Neural cell (in vitro differentiated cells): ENCODE measurements at regions not wholly inside any gene's neighbourhood (a gene's known extent, or its start where the extent isn't known, plus 50 kb on each side); places are given as distances from the start of the nearest gene placed in this dataset.

Experiments
- H2AFZ ChIP-seq: fragments of 200-600, 300-800 bp; sonication (generic), shearing (Covaris generic); 2 replicates; pipeline ENCODE4 v1.6.0; 2014; ENCODE audit warnings: low read depth, mild to moderate bottlenecking, antibody characterized with exemption, low read length, moderate library complexity
- H3F3A ChIP-seq: fragments of 200-600 bp; shearing (Covaris generic); 2 replicates; pipeline ENCODE4 v1.6.1; 2016; ENCODE audit warnings: mild to moderate bottlenecking, moderate library complexity, mixed read lengths, antibody characterized with exemption, low read length; ENCODE audit not compliant: insufficient read depth, poor library complexity, severe bottlenecking
- H3K27ac ChIP-seq: fragments of 200-600, 300-800 bp; sonication (generic), shearing (Covaris generic); 2 replicates; pipeline ENCODE4 v1.5.1; 2014; ENCODE audit warnings: mild to moderate bottlenecking, low read length, moderate library complexity
- H3K27me3 ChIP-seq: fragments of 300-800, 200-600 bp; sonication (generic), shearing (Covaris generic); 2 replicates; pipeline ENCODE4 v1.6.0; 2014; ENCODE audit warnings: mild to moderate bottlenecking, low read depth, low read length, moderate library complexity; ENCODE audit not compliant: insufficient read depth
- H3K36me3 ChIP-seq: fragments of 300-800, 200-600 bp; sonication (generic), shearing (Covaris generic); 2 replicates; pipeline ENCODE4 v1.5.1; 2014; ENCODE audit warnings: mild to moderate bottlenecking, antibody characterized with exemption, low read length, moderate library complexity; ENCODE audit not compliant: insufficient read depth
- H3K4me2 ChIP-seq: fragments of 300-800, 200-600 bp; sonication (generic), shearing (Covaris generic); 2 replicates; pipeline ENCODE4 v1.6.0; 2014; ENCODE audit warnings: mild to moderate bottlenecking, low read length
- H3K4me3 ChIP-seq: fragments of 300-800, 200-600 bp; sonication (generic), shearing (Covaris generic); 2 replicates; pipeline ENCODE4 v1.5.1; 2014; ENCODE audit warnings: mild to moderate bottlenecking, low read length, moderate library complexity
- H3K79me2 ChIP-seq: fragments of 200-600 bp; shearing (Covaris generic); replicated peaks from 2 replicates; pipeline ENCODE4 v1.6.0; 2014; ENCODE audit warnings: mild to moderate bottlenecking, low read length, moderate library complexity; ENCODE audit not compliant: insufficient read depth
- H3K9ac ChIP-seq: fragments of 300-800, 200-600 bp; sonication (generic), shearing (Covaris generic); 2 replicates; pipeline ENCODE4 v1.6.1; 2016; ENCODE audit warnings: mild to moderate bottlenecking, low read length, mixed read lengths
- H3K9me2 ChIP-seq: fragments of 200-600 bp; shearing (Covaris generic); 2 replicates; pipeline ENCODE4 v1.6.1; 2016; ENCODE audit warnings: mild to moderate bottlenecking, low read length, mixed read lengths; ENCODE audit not compliant: insufficient read depth
- H3K9me3 ChIP-seq: fragments of 200-600, 300-800 bp; sonication (generic), shearing (Covaris generic); 2 replicates; pipeline ENCODE4 v1.6.1; 2016; ENCODE audit warnings: mild to moderate bottlenecking, mixed run types, low read length, moderate library complexity, mixed read lengths
- H4K20me1 ChIP-seq: fragments of 200-600 bp; shearing (Covaris generic); 2 replicates; pipeline ENCODE4 v1.6.1; 2016; ENCODE audit warnings: mild to moderate bottlenecking, mixed run types; ENCODE audit not compliant: insufficient read depth
- EP300 ChIP-seq: fragments of 450-650 bp; conservative IDR thresholded peaks from 2 replicates; pipeline ENCODE4 v1.6.1; 2014; ENCODE audit warnings: antibody characterized with exemption, mild to moderate bottlenecking, moderate library complexity; ENCODE audit not compliant: poor library complexity, severe bottlenecking
- EZH2 ChIP-seq: fragments of 200-600, 300-800 bp; shearing (Covaris generic), sonication (generic); IDR thresholded peaks from 2 replicates; pipeline ENCODE4 v1.6.1; 2014; ENCODE audit warnings: antibody characterized with exemption, low read length, borderline replicate concordance, mild to moderate bottlenecking; ENCODE audit not compliant: insufficient read depth, poor library complexity, severe bottlenecking
- MXI1 ChIP-seq: fragments of 450-650 bp; conservative IDR thresholded peaks from 2 replicates; pipeline ENCODE4 v1.6.1; 2014; ENCODE audit warnings: antibody characterized with exemption, mild to moderate bottlenecking; ENCODE audit not compliant: poor library complexity, severe bottlenecking
- POLR2AphosphoS5 ChIP-seq: IDR thresholded peaks from 2 replicates; pipeline ENCODE4 v1.6.1; 2012
- RAD21 ChIP-seq: fragments of 450-650 bp; conservative IDR thresholded peaks from 2 replicates; pipeline ENCODE4 v1.6.1; 2014; ENCODE audit warnings: antibody characterized with exemption, mild to moderate bottlenecking, moderate library complexity
- SMC3 ChIP-seq: fragments of 450-650 bp; conservative IDR thresholded peaks from 2 replicates; pipeline ENCODE4 v1.6.1; 2014; ENCODE audit warnings: antibody characterized with exemption, mild to moderate bottlenecking, moderate library complexity; ENCODE audit not compliant: poor library complexity
- TAF1 ChIP-seq: IDR thresholded peaks from 2 replicates; pipeline ENCODE4 v1.6.1; 2012; ENCODE audit warnings: low read depth
- TF ChIP-seq, protein P1 (sequence below): IDR thresholded peaks from 2 replicates; pipeline ENCODE4 v1.6.1; 2012; ENCODE audit warnings: borderline replicate concordance
- TF ChIP-seq, protein P2 (sequence below): fragments of 450-650 bp; IDR thresholded peaks from 2 replicates; pipeline ENCODE4 v1.5.1; 2014; ENCODE audit warnings: antibody characterized with exemption, mild to moderate bottlenecking, moderate library complexity; ENCODE audit not compliant: poor library complexity, severe bottlenecking

DNA sequence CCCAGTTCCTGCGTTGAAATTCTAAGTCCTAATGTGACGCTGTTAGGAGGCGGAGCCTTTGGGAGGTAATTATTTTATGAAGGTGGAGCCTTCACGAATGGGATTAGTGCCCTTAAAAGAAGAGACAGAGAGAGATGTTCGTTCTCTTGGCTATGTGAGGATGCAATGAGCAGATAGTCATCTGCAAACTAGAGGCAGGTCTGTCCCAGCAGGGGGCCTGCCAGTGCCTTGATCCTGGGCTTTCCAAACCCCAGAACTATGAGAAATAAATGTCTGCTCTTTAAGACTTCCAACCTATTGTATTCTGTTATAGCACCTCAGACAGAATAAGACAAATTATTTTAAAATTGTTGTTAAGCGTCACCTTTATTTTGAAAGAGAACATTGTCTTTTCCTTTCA, 123.1 kb upstream of the KCNJ6 start:
- Histone ChIP-seq H3K36me3 (no peaks in the 10 kb centered on the region), H3K27ac (no peak overlapping the region), H3F3A (no peaks in the 10 kb centered on the region), H3K79me2 (no peaks in the 10 kb centered on the region), H4K20me1 (no peaks in the 10 kb centered on the region), H2AFZ (no peak overlapping the region), H3K9me3 (no peaks in the 10 kb centered on the region), H3K27me3 (no peaks in the 10 kb centered on the region), H3K9ac (no peak overlapping the region), H3K4me3 (no peak overlapping the region), H3K9me2 (no peaks in the 10 kb centered on the region), H3K4me2 (no peak overlapping the region)
- TF ChIP-seq MXI1: no peak
- TF ChIP-seq TAF1: no peak
- no peak for TF ChIP-seq RAD21
- no peak for TF ChIP-seq EZH2
- TF ChIP-seq, protein P1, sequence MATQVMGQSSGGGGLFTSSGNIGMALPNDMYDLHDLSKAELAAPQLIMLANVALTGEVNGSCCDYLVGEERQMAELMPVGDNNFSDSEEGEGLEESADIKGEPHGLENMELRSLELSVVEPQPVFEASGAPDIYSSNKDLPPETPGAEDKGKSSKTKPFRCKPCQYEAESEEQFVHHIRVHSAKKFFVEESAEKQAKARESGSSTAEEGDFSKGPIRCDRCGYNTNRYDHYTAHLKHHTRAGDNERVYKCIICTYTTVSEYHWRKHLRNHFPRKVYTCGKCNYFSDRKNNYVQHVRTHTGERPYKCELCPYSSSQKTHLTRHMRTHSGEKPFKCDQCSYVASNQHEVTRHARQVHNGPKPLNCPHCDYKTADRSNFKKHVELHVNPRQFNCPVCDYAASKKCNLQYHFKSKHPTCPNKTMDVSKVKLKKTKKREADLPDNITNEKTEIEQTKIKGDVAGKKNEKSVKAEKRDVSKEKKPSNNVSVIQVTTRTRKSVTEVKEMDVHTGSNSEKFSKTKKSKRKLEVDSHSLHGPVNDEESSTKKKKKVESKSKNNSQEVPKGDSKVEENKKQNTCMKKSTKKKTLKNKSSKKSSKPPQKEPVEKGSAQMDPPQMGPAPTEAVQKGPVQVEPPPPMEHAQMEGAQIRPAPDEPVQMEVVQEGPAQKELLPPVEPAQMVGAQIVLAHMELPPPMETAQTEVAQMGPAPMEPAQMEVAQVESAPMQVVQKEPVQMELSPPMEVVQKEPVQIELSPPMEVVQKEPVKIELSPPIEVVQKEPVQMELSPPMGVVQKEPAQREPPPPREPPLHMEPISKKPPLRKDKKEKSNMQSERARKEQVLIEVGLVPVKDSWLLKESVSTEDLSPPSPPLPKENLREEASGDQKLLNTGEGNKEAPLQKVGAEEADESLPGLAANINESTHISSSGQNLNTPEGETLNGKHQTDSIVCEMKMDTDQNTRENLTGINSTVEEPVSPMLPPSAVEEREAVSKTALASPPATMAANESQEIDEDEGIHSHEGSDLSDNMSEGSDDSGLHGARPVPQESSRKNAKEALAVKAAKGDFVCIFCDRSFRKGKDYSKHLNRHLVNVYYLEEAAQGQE: no peak
- no peak for TF ChIP-seq EP300
- TF ChIP-seq POLR2AphosphoS5: no peak
- TF ChIP-seq SMC3: no peak
- TF ChIP-seq, protein P2, sequence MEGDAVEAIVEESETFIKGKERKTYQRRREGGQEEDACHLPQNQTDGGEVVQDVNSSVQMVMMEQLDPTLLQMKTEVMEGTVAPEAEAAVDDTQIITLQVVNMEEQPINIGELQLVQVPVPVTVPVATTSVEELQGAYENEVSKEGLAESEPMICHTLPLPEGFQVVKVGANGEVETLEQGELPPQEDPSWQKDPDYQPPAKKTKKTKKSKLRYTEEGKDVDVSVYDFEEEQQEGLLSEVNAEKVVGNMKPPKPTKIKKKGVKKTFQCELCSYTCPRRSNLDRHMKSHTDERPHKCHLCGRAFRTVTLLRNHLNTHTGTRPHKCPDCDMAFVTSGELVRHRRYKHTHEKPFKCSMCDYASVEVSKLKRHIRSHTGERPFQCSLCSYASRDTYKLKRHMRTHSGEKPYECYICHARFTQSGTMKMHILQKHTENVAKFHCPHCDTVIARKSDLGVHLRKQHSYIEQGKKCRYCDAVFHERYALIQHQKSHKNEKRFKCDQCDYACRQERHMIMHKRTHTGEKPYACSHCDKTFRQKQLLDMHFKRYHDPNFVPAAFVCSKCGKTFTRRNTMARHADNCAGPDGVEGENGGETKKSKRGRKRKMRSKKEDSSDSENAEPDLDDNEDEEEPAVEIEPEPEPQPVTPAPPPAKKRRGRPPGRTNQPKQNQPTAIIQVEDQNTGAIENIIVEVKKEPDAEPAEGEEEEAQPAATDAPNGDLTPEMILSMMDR: no peak

DNA sequence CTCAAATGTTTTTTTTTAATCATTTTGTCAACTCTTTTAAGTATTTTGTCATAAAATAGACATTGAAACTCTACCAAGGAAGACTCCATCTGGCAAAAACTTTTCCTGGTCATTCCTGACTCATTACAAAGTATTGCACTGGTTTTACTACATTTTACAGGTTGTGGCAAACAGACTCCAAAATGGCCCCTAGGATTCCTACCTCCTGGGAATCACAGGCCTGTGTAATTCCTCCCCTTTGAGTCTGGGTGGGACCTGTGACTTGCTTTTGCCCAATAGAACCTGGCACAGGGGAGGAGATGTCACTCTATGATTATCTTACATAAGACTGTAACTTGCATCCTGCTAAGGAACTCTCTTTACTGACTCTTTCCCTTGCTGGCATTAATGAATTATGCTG, 123.6 kb upstream of the KCNJ6 start:
- Histone ChIP-seq H2AFZ (no peak overlapping the region), H3F3A (no peaks in the 10 kb centered on the region), H3K4me3 (no peak overlapping the region), H3K9ac (no peak overlapping the region), H3K9me2 (no peaks in the 10 kb centered on the region), H3K36me3 (no peaks in the 10 kb centered on the region), H3K4me2 (no peak overlapping the region), H4K20me1 (no peaks in the 10 kb centered on the region), H3K27ac (no peak overlapping the region), H3K9me3 (no peaks in the 10 kb centered on the region), H3K79me2 (no peaks in the 10 kb centered on the region), H3K27me3 (no peaks in the 10 kb centered on the region)
- no peak for TF ChIP-seq POLR2AphosphoS5
- no peak for TF ChIP-seq TAF1
- TF ChIP-seq RAD21: no peak
- TF ChIP-seq SMC3: no peak
- TF ChIP-seq, protein P1: no peak
- TF ChIP-seq MXI1: no peak
- no peak for TF ChIP-seq EP300
- TF ChIP-seq, protein P2: no peak
- TF ChIP-seq EZH2: no peak
